Thymus (tissue), 11 donors: ENCODE measurements at regions not wholly inside any gene's neighbourhood (a gene's known extent, or its start where the extent isn't known, plus 50 kb on each side); places are given as distances from the start of the nearest gene placed in this dataset.
"Not testable (repeated sequence)": the region's sequence is repeated elsewhere in the genome, so short reads cannot be mapped to it uniquely, and the experiment has no call there.

Experiments
- DNase-seq, 9 donors: peaks; one replicate each; pipeline ENCODE4 v3.0.0-alpha.2; 2013; ENCODE audit warnings: low spot score in 9 of 9, low read depth in 6 of 9, missing footprints in 1 of 9
- H3K27ac ChIP-seq, 2 donors: one replicate each; pipeline ENCODE4 v1.5.1; 2013; ENCODE audit warnings: control low read depth in 1 of 2, low read depth in 1 of 2, low read length in 1 of 2, mild to moderate bottlenecking in 1 of 2, moderate library complexity in 1 of 2
- H3K27me3 ChIP-seq, 2 donors: one replicate each; pipeline ENCODE4 v1.5.1; 2013; ENCODE audit warnings: low read length in 1 of 2; ENCODE audit not compliant: control insufficient read depth in 2 of 2, insufficient read depth in 1 of 2
- H3K36me3 ChIP-seq, 2 donors: one replicate each; pipeline ENCODE4 v1.5.1; 2013; ENCODE audit warnings: low read length in 1 of 2, mild to moderate bottlenecking in 1 of 2, moderate library complexity in 1 of 2; ENCODE audit not compliant: control insufficient read depth in 2 of 2, insufficient read depth in 2 of 2
- H3K4me1 ChIP-seq, 2 donors: one replicate each; pipeline ENCODE4 v1.5.1; 2013; ENCODE audit warnings: low read length in 2 of 2; ENCODE audit not compliant: control insufficient read depth in 2 of 2, insufficient read depth in 2 of 2
- H3K4me3 ChIP-seq, 2 donors: one replicate each; pipeline ENCODE4 v1.5.1; 2013; ENCODE audit warnings: low read length in 2 of 2, control low read depth in 1 of 2, mild to moderate bottlenecking in 1 of 2
- H3K9me3 ChIP-seq, 2 donors: one replicate each; pipeline ENCODE4 v1.5.1; 2013; ENCODE audit warnings: low read length in 1 of 2, mild to moderate bottlenecking in 1 of 2; ENCODE audit not compliant: control insufficient read depth in 2 of 2, insufficient read depth in 1 of 2
- WGBS: extraction: QIAGEN DNeasy Blood & Tissue Kit; methylation state at CpG from one replicate; pipeline ENCODE4 v1.1.7; 2013; 5-methylcytosine and 5-hydroxymethylcytosine counted together
- donor health status: healthy.

DNA sequence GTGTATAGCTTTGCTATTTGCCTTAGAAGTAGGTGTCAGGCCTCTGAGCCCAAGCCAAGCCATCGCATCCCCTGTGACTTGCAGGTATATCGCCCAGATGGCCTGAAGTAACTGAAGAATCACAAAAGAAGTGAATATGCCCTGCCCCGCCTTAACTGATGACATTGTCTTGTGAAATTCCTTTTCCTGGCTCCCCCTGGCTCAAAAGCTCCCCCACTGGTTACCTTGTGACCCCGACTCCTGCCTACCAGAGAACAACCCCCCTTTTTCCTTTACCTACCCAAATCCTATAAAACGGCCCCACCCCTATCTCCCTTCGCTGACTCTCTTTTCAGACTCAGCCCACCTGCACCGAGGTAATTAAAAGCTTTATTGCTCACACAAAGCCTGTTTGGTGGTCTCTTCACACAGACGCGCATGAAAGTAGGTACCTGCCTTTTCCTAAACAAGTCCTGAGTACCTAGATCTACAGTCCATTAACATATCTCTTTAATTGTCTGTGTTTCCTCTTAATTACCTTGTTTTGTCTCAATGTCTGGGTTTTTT is 653.8 kb upstream of the PCDH10 start:
- not testable (repeated sequence) for H3K4me3 ChIP-seq, H3K27me3 ChIP-seq, H3K36me3 ChIP-seq, H3K27ac ChIP-seq, H3K9me3 ChIP-seq, H3K4me1 ChIP-seq, DNase-seq
- WGBS: 90% methylated on average over 9 of the region's 9 CpGs

GRCh38 chr4:132498215-132498614 is 650.9 kb upstream of the PCDH10 start:
- WGBS: 96% methylated on average over 2 of the region's 2 CpGs
- no peak overlapping the region for H3K4me3 ChIP-seq
- H3K4me1 ChIP-seq: no peaks in the 10 kb centered on the region
- DNase-seq: no peak
- no peaks in the 10 kb centered on the region for H3K9me3 ChIP-seq
- no peaks in the 10 kb centered on the region for H3K27me3 ChIP-seq
- no peak overlapping the region for H3K27ac ChIP-seq
- H3K36me3 ChIP-seq: no peaks in the 10 kb centered on the region

GRCh38 chr4:132502096-132502552 is 647.0 kb upstream of the PCDH10 start:
- H3K9me3 ChIP-seq: no peaks in the 10 kb centered on the region
- no peaks in the 10 kb centered on the region for H3K4me1 ChIP-seq
- H3K27ac ChIP-seq: no peak overlapping the region
- H3K36me3 ChIP-seq: no peaks in the 10 kb centered on the region
- H3K27me3 ChIP-seq: no peaks in the 10 kb centered on the region
- no peak overlapping the region for H3K4me3 ChIP-seq
- DNase-seq: no peak

GRCh38 chr4:132504438-132504837 is 644.7 kb upstream of the PCDH10 start:
- Histone ChIP-seq H3K27me3 (no peaks in the 10 kb centered on the region), H3K27ac (no peak overlapping the region), H3K36me3 (no peaks in the 10 kb centered on the region), H3K4me3 (no peak overlapping the region), H3K4me1 (no peaks in the 10 kb centered on the region), H3K9me3 (no peaks in the 10 kb centered on the region)
- 92% methylated on average over 2 of the region's 2 CpGs for WGBS
- DNase-seq: no peak

DNA sequence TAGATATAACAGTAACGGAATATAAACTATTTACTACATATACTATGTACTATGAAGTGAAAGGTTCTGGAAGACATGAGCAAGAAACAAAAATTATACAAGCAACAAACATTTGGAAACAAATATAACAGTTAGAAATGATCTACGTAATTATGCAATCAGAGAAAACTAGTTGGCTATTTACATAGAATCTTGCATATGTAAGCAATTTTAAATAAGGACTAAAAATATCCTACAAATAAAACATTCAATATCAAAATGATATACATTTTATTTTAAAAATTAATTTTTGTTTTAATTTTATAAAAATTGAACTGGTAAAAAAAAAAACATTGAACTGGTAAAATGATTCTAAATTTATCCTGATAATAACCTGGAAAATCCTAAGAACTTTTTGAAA is 642.5 kb upstream of the PCDH10 start:
- Histone ChIP-seq H3K27ac (no peak overlapping the region), H3K27me3 (no peaks in the 10 kb centered on the region), H3K4me1 (no peaks in the 10 kb centered on the region), H3K9me3 (no peaks in the 10 kb centered on the region), H3K4me3 (no peak overlapping the region), H3K36me3 (no peaks in the 10 kb centered on the region)
- 96% methylated on average over 2 of the region's 2 CpGs for WGBS
- no peak for DNase-seq

- DNase-seq: no peak
- WGBS: 81% methylated on average over 2 of the region's 2 CpGs
- H3K27me3 ChIP-seq: no peaks in the 10 kb centered on the region
- H3K27ac ChIP-seq: no peak overlapping the region
- no peak overlapping the region for H3K4me3 ChIP-seq
- no peaks in the 10 kb centered on the region for H3K4me1 ChIP-seq
- no peaks in the 10 kb centered on the region for H3K9me3 ChIP-seq
- no peaks in the 10 kb centered on the region for H3K36me3 ChIP-seq
Observed at GRCh38 chr4:132513491-132513890, 635.6 kb upstream of the PCDH10 start.

- no peak for DNase-seq
- WGBS: 85% methylated on average over 1 of the region's 1 CpG
Observed at GRCh38 chr4:132526652-132527051, 622.4 kb upstream of the PCDH10 start.

GRCh38 chr4:132527817-132528216 is 621.3 kb upstream of the PCDH10 start:
- 97% methylated on average over 1 of the region's 1 CpG for WGBS
- Histone ChIP-seq H3K36me3 (no peaks in the 10 kb centered on the region), H3K9me3 (no peaks in the 10 kb centered on the region), H3K4me3 (no peak overlapping the region), H3K4me1 (no peaks in the 10 kb centered on the region), H3K27ac (no peak overlapping the region), H3K27me3 (no peaks in the 10 kb centered on the region)
- DNase-seq: no peak

More at GRCh38 chr4:132526652-132527051, 622.4 kb upstream of the PCDH10 start:
- Histone ChIP-seq H3K4me1 (no peaks in the 10 kb centered on the region), H3K36me3 (no peaks in the 10 kb centered on the region), H3K4me3 (no peak overlapping the region), H3K9me3 (no peaks in the 10 kb centered on the region), H3K27me3 (no peaks in the 10 kb centered on the region), H3K27ac (no peak overlapping the region)

- H3K4me3 ChIP-seq: no peak overlapping the region
- WGBS: 95% methylated on average over 2 of the region's 2 CpGs
- no peaks in the 10 kb centered on the region for H3K9me3 ChIP-seq
- H3K27ac ChIP-seq: no peak overlapping the region
- H3K4me1 ChIP-seq: no peaks in the 10 kb centered on the region
- DNase-seq: no peak
- no peaks in the 10 kb centered on the region for H3K27me3 ChIP-seq
- H3K36me3 ChIP-seq: no peaks in the 10 kb centered on the region
Observed at GRCh38 chr4:132530861-132531260, 618.2 kb upstream of the PCDH10 start.

- H3K9me3 ChIP-seq: no peaks in the 10 kb centered on the region
- H3K4me3 ChIP-seq: no peak overlapping the region
- WGBS: 95% methylated on average over 1 of the region's 1 CpG
- DNase-seq: no peak
- H3K27me3 ChIP-seq: no peaks in the 10 kb centered on the region
- H3K36me3 ChIP-seq: no peaks in the 10 kb centered on the region
- H3K4me1 ChIP-seq: no peaks in the 10 kb centered on the region
- H3K27ac ChIP-seq: no peak overlapping the region
Observed at GRCh38 chr4:132540268-132540667, 608.8 kb upstream of the PCDH10 start.
